ES-I3 (cell line): ENCODE measurements at regions not wholly inside any gene's neighbourhood (a gene's known extent, or its start where the extent isn't known, plus 50 kb on each side); places are given as distances from the start of the nearest gene placed in this dataset.

Experiments
- H3K36me3 ChIP-seq: 2 replicates; pipeline ENCODE4 v1.6.1; 2013; ENCODE audit warnings: mild to moderate bottlenecking, low read length, control low read depth, moderate library complexity; ENCODE audit not compliant: insufficient read depth
- H3K4me1 ChIP-seq: 2 replicates; pipeline ENCODE4 v1.6.1; 2013; ENCODE audit warnings: mild to moderate bottlenecking, control low read depth, low read length; ENCODE audit not compliant: insufficient read depth
- H3K9ac ChIP-seq: 2 replicates; pipeline ENCODE4 v1.6.1; 2013; ENCODE audit warnings: low read depth, mild to moderate bottlenecking, low read length, moderate library complexity
- H3K9me3 ChIP-seq: 2 replicates; pipeline ENCODE4 v1.6.1; 2013; ENCODE audit warnings: mild to moderate bottlenecking, low read length, moderate library complexity; ENCODE audit not compliant: control insufficient read depth, insufficient read depth

- Histone ChIP-seq H3K9ac (no peak overlapping the region), H3K4me1 (no peaks in the 10 kb centered on the region), H3K9me3 (no peaks in the 10 kb centered on the region), H3K36me3 (no peaks in the 10 kb centered on the region)
Observed at GRCh38 chr1:222941425-222941824, 126.6 kb downstream of the DISP1 start.

GRCh38 chr1:222946436-222946835 is 131.6 kb downstream of the DISP1 start:
- no peaks in the 10 kb centered on the region for H3K9me3 ChIP-seq
- H3K4me1 ChIP-seq, result no peaks in the 10 kb centered on the region
- H3K9ac ChIP-seq, result no peak overlapping the region
- no peaks in the 10 kb centered on the region for H3K36me3 ChIP-seq

GRCh38 chr1:222948079-222948478 is 133.2 kb downstream of the DISP1 start:
- H3K4me1 ChIP-seq, result no peaks in the 10 kb centered on the region
- no peak overlapping the region for H3K9ac ChIP-seq
- H3K9me3 ChIP-seq, result no peaks in the 10 kb centered on the region
- H3K36me3 ChIP-seq, result no peaks in the 10 kb centered on the region

- Histone ChIP-seq H3K36me3 (no peaks in the 10 kb centered on the region), H3K4me1 (no peaks in the 10 kb centered on the region), H3K9me3 (no peaks in the 10 kb centered on the region)
Observed at GRCh38 chr1:222950892-222951291, 136.1 kb downstream of the DISP1 start.

GRCh38 chr1:222953585-222953984 is 138.7 kb downstream of the DISP1 start:
- no peaks in the 10 kb centered on the region for H3K4me1 ChIP-seq
- no peaks in the 10 kb centered on the region for H3K36me3 ChIP-seq
- H3K9me3 ChIP-seq, result no peaks in the 10 kb centered on the region
- no peak overlapping the region for H3K9ac ChIP-seq

More at GRCh38 chr1:222950892-222951291, 136.1 kb downstream of the DISP1 start:
- no peak overlapping the region for H3K9ac ChIP-seq

GRCh38 chr1:222955964-222956363 is 141.1 kb downstream of the DISP1 start:
- Histone ChIP-seq H3K36me3 (no peaks in the 10 kb centered on the region), H3K9me3 (no peaks in the 10 kb centered on the region), H3K9ac (no peak overlapping the region), H3K4me1 (no peaks in the 10 kb centered on the region)

GRCh38 chr1:222956601-222957000 is 141.8 kb downstream of the DISP1 start:
- no peaks in the 10 kb centered on the region for H3K9me3 ChIP-seq
- H3K4me1 ChIP-seq, result no peaks in the 10 kb centered on the region
- no peak overlapping the region for H3K9ac ChIP-seq
- no peaks in the 10 kb centered on the region for H3K36me3 ChIP-seq

- Histone ChIP-seq H3K9ac (no peak overlapping the region), H3K36me3 (no peaks in the 10 kb centered on the region), H3K4me1 (no peaks in the 10 kb centered on the region), H3K9me3 (no peaks in the 10 kb centered on the region)
Observed at GRCh38 chr1:222967466-222968240, 152.8 kb downstream of the DISP1 start.

GRCh38 chr1:222970040-222970439 is 155.2 kb downstream of the DISP1 start:
- Histone ChIP-seq H3K4me1 (no peaks in the 10 kb centered on the region), H3K9me3 (no peaks in the 10 kb centered on the region), H3K36me3 (no peaks in the 10 kb centered on the region), H3K9ac (no peak overlapping the region)

GRCh38 chr1:222970711-222971110 is 155.9 kb downstream of the DISP1 start:
- Histone ChIP-seq H3K36me3 (no peaks in the 10 kb centered on the region; the same call in 1 of the 2 replicates), H3K9me3 (no peaks in the 10 kb centered on the region), H3K4me1 (no peaks in the 10 kb centered on the region), H3K9ac (no peak overlapping the region)

- Histone ChIP-seq H3K36me3 (no peaks in the 10 kb centered on the region; the same call in 1 of the 2 replicates), H3K9me3 (no peaks in the 10 kb centered on the region), H3K4me1 (no peaks in the 10 kb centered on the region), H3K9ac (no peak overlapping the region)
Observed at GRCh38 chr1:222971146-222971545, 156.3 kb downstream of the DISP1 start.

- no peaks in the 10 kb centered on the region for H3K9me3 ChIP-seq
- no peaks in the 10 kb centered on the region for H3K4me1 ChIP-seq
- H3K9ac ChIP-seq, result no peak overlapping the region
- H3K36me3 ChIP-seq, result no peaks in the 10 kb centered on the region; the same call in 1 of the 2 replicates
Observed at GRCh38 chr1:222973561-222973960, 158.7 kb downstream of the DISP1 start.

GRCh38 chr1:222974496-222974895 is 159.7 kb downstream of the DISP1 start:
- Histone ChIP-seq H3K9me3 (no peaks in the 10 kb centered on the region), H3K36me3 (no peaks in the 10 kb centered on the region; the same call in 1 of the 2 replicates), H3K9ac (no peak overlapping the region), H3K4me1 (no peaks in the 10 kb centered on the region)

GRCh38 chr1:222975472-222976122 is 160.8 kb downstream of the DISP1 start:
- no peaks in the 10 kb centered on the region; the same call in 1 of the 2 replicates for H3K36me3 ChIP-seq
- no peak overlapping the region for H3K9ac ChIP-seq
- no peaks in the 10 kb centered on the region for H3K4me1 ChIP-seq
- H3K9me3 ChIP-seq, result no peaks in the 10 kb centered on the region

- Histone ChIP-seq H3K9me3 (no peaks in the 10 kb centered on the region), H3K9ac (no peak overlapping the region), H3K36me3 (no peaks in the 10 kb centered on the region; the same call in 1 of the 2 replicates), H3K4me1 (no peaks in the 10 kb centered on the region)
Observed at GRCh38 chr1:222976453-222976852, 161.6 kb downstream of the DISP1 start.
